GM21367 (cell line): ENCODE measurements at regions not wholly inside any gene's neighbourhood (a gene's known extent, or its start where the extent isn't known, plus 50 kb on each side); places are given as distances from the start of the nearest gene placed in this dataset.

Experiments used
- ATAC-seq: cut with Tn5 transposase; IDR thresholded peaks from one replicate; pipeline ENCODE4 v1.9.1; 2021; ENCODE audit not compliant: unreplicated experiment

GRCh38 chr1:193524616-193525015, 338.2 kb upstream of the B3GALT2 start:
- no peak for ATAC-seq

- ATAC-seq, result no peak
Observed at GRCh38 chr1:193524021-193524420, 337.6 kb upstream of the B3GALT2 start.

- no peak for ATAC-seq
Observed at GRCh38 chr1:193520472-193520871, 334.1 kb upstream of the B3GALT2 start.

- no peak for ATAC-seq
Observed at GRCh38 chr1:193519922-193520321, 333.5 kb upstream of the B3GALT2 start.

- no peak for ATAC-seq
Observed at GRCh38 chr1:193516755-193517388, 330.5 kb upstream of the B3GALT2 start.

GRCh38 chr1:193514397-193514796, 328.0 kb upstream of the B3GALT2 start:
- no peak for ATAC-seq

- ATAC-seq, result no peak
Observed at GRCh38 chr1:193513032-193513431, 326.6 kb upstream of the B3GALT2 start.

- no peak for ATAC-seq
Observed at GRCh38 chr1:193504920-193505319, 318.5 kb upstream of the B3GALT2 start.

- no peak for ATAC-seq
Observed at GRCh38 chr1:193498088-193498655, 311.8 kb upstream of the B3GALT2 start.

- no peak for ATAC-seq
Observed at GRCh38 chr1:193494368-193494767, 308.0 kb upstream of the B3GALT2 start.

- no peak for ATAC-seq
Observed at GRCh38 chr1:193489191-193489590, 302.8 kb upstream of the B3GALT2 start.

- ATAC-seq, result no peak
Observed at GRCh38 chr1:193487722-193488121, 301.3 kb upstream of the B3GALT2 start.

- peak; percentile 42 for ATAC-seq
Observed at GRCh38 chr1:193486671-193487229, 300.3 kb upstream of the B3GALT2 start.

GRCh38 chr1:193480755-193481154, 294.3 kb upstream of the B3GALT2 start:
- no peak for ATAC-seq

- peak; percentile 98 for ATAC-seq
Observed at GRCh38 chr1:193479187-193479586, 292.8 kb upstream of the B3GALT2 start.

- no peak for ATAC-seq
Observed at GRCh38 chr1:193476748-193477147, 290.3 kb upstream of the B3GALT2 start.

GRCh38 chr1:193473932-193474331, 287.5 kb upstream of the B3GALT2 start:
- no peak for ATAC-seq

- ATAC-seq, result no peak
Observed at GRCh38 chr1:193472838-193473398, 286.5 kb upstream of the B3GALT2 start.

- no peak for ATAC-seq
Observed at GRCh38 chr1:193472430-193472829, 286.0 kb upstream of the B3GALT2 start.

- ATAC-seq, result no peak
Observed at GRCh38 chr1:193471981-193472380, 285.6 kb upstream of the B3GALT2 start.

- no peak for ATAC-seq
Observed at GRCh38 chr1:193463326-193463932, 277.0 kb upstream of the B3GALT2 start.
